GM12874 (cell line): ENCODE measurements at regions not wholly inside any gene's neighbourhood (a gene's known extent, or its start where the extent isn't known, plus 50 kb on each side); places are given as distances from the start of the nearest gene placed in this dataset.

Experiments used
- CTCF ChIP-seq: IDR thresholded peaks from 2 replicates; pipeline ENCODE4 v1.5.1; 2011; ENCODE audit warnings: low read depth, mild to moderate bottlenecking, control low read depth, low read length, moderate library complexity; ENCODE audit not compliant: insufficient read depth

DNA sequence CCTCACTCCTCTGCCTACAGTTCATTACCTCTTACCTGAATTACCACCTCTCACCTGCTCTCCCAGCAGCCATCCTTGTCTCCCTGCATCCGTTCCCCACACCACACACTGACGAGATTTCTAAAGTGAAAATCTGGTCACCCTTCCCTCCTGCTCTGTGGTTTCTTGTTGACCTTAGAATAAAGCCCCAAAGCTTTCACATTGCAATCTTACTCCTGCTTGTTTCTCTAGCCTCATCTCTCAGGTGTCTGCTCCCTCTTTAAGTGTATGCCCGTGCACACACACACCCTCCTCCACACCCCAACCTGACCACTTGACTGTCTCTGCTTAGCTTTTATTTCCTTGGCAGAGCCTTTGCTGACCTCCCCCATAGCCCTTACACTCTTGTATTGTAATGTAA, 122.0 kb upstream of the SKOR2 start:
- no peak for TF ChIP-seq CTCF

- TF ChIP-seq CTCF: no peak
These were observed 118.6 kb upstream of the SKOR2 start for GRCh38 chr18:47370052-47370451.

GRCh38 chr18:47346016-47346415, 94.6 kb upstream of the SKOR2 start:
- no peak for TF ChIP-seq CTCF

DNA sequence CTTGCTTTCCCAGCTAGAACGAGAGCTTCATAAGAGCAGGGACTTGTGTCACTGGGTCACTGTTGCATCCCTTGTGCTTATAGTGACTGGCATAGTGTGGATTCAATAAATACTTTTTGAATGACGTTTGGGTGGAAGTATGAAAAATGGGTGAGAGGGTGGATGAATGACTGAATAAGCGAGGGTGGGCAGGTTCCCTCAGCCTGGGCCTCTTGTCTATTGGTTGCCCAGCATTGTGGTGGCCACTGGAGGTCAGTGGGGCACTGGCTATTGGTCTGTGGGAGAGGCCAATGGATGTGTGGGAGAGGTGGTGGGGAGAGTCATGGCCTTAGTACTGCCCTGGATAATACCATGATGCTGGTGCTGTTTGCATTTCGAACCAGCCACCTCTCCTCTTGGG, 93.8 kb upstream of the SKOR2 start:
- no peak for TF ChIP-seq CTCF

DNA sequence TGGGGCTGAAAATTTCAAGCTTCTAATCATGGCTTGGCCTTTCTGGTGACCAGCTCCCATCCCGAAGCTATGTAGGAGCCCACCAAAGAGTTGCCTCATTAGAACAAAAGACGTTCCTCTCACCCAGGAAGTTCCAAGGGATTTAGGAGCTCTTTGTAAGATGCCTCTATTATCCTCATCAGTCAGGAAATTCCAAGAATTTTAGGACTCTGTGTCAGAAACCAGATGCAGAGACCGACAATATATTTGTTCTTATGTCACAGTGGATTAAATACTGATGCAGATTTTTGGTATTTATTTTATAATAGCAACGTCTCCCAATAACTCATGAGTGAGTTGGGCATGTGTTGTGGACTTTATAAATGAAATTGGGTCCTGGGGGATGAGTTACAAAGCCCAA, 91.8 kb upstream of the SKOR2 start:
- no peak for TF ChIP-seq CTCF

GRCh38 chr18:47342566-47342965, 91.1 kb upstream of the SKOR2 start:
- no peak for TF ChIP-seq CTCF

GRCh38 chr18:47341678-47342077, 90.2 kb upstream of the SKOR2 start:
- TF ChIP-seq CTCF: no peak

- no peak for TF ChIP-seq CTCF
These were observed 83.5 kb upstream of the SKOR2 start for GRCh38 chr18:47334966-47335365.
